Kidney (tissue), 13 donors: ENCODE measurements at regions not wholly inside any gene's neighbourhood (a gene's known extent, or its start where the extent isn't known, plus 50 kb on each side); places are given as distances from the start of the nearest gene placed in this dataset.

Experiments
- DNase-seq, 5 donors: peaks; one replicate each; pipeline ENCODE4 v3.0.0-alpha.2; 2013 to 2020
- FAIRE-seq: peaks from 2 replicates; lab custom pipeline; 2012; peaks lifted over from hg19 to GRCh38; lab: Jason Lieb, UNC
- H3K27ac ChIP-seq, 2 donors: one replicate each; pipeline ENCODE4 v1.7.0; 2013; ENCODE audit warnings: low read depth in 2 of 2, low read length in 2 of 2, inconsistent platforms in 1 of 2
- H3K27me3 ChIP-seq: one replicate; pipeline ENCODE4 v1.7.1; 2013; ENCODE audit warnings: low read length, inconsistent platforms; ENCODE audit not compliant: control insufficient read depth, insufficient read depth
- H3K36me3 ChIP-seq, 3 donors: one replicate each; pipeline versions ENCODE4 v1.7.0 to v1.7.1; 2013; ENCODE audit warnings: low read length in 3 of 3, control low read depth in 1 of 3, inconsistent platforms in 1 of 3; ENCODE audit not compliant: insufficient read depth in 3 of 3, control insufficient read depth in 2 of 3
- H3K4me1 ChIP-seq, 3 donors: one replicate each; pipeline versions ENCODE4 v1.7.0 to v1.7.1; 2013; ENCODE audit warnings: low read length in 3 of 3, inconsistent platforms in 1 of 3, low read depth in 1 of 3; ENCODE audit not compliant: control insufficient read depth in 2 of 3, insufficient read depth in 2 of 3
- H3K4me3 ChIP-seq, 3 donors: one replicate each; pipeline versions ENCODE4 v1.7.0 to v1.8.1; 2013; ENCODE audit warnings: low read length in 3 of 3, control low read depth in 1 of 3, inconsistent platforms in 1 of 3
- H3K9ac ChIP-seq, 3 donors: one replicate each; pipeline versions ENCODE4 v1.7.0 to v1.7.1; 2013; ENCODE audit warnings: low read length in 3 of 3, control low read depth in 1 of 3, inconsistent platforms in 1 of 3
- H3K9me3 ChIP-seq, 3 donors: one replicate each; pipeline versions ENCODE4 v1.7.0 to v1.7.1; 2013; ENCODE audit warnings: low read length in 3 of 3, control low read depth in 1 of 3, inconsistent platforms in 1 of 3; ENCODE audit not compliant: control insufficient read depth in 2 of 3, insufficient read depth in 1 of 3
- CTCF ChIP-seq: IDR thresholded peaks from 3 replicates; pipeline ENCODE4 v1.5.1; 2012; ENCODE audit warnings: mild to moderate bottlenecking, moderate library complexity, borderline replicate concordance; ENCODE audit not compliant: insufficient read depth; ENCODE audit errors: extremely low read depth
- intact Hi-C: fragments of 100-400 bp; cut with DNase I; formaldehyde crosslinking; loops from one replicate; pipeline ENCODE4 v1.11.1; 2022
- donor health status: control.
- donor health status: control.
- donor health status: control.
- donor health status: control.
- donor health status: control.
- donor health status: DM: yes; HTN: yes; CAD: no.
- donor health status: Normal renal cell carcinoma (clear cell type).

- H3K4me3 ChIP-seq: no peak overlapping the region
- intact Hi-C loops: no loop called here
- H3K27ac ChIP-seq: no peak overlapping the region
- H3K9me3 ChIP-seq: no peaks in the 10 kb centered on the region
- TF ChIP-seq CTCF: no peak
- FAIRE-seq (no peak), DNase-seq (no peak)
- H3K4me1 ChIP-seq: peaks cover 0 to 4% (median 0%) of the 10 kb centered on the region in 3 donors
- H3K36me3 ChIP-seq: no peaks in the 10 kb centered on the region
- H3K9ac ChIP-seq: no peak overlapping the region
- no peaks in the 10 kb centered on the region for H3K27me3 ChIP-seq
Measured at GRCh38 chr9:90029996-90030395, 425.2 kb downstream of the GADD45G start.

- Histone ChIP-seq H3K27ac (no peak overlapping the region), H3K4me3 (no peak overlapping the region), H3K27me3 (no peaks in the 10 kb centered on the region), H3K36me3 (no peaks in the 10 kb centered on the region), H3K9me3 (no peaks in the 10 kb centered on the region), H3K9ac (no peak overlapping the region), H3K4me1 (no peaks in the 10 kb centered on the region)
- intact Hi-C loops: no loop called here
- DNase-seq: no peak
- no peak for FAIRE-seq
- no peak for TF ChIP-seq CTCF
Measured at GRCh38 chr9:90032296-90033027, 427.6 kb downstream of the GADD45G start.

GRCh38 chr9:90033028-90033650 lies 428.3 kb downstream of the GADD45G start:
- Histone ChIP-seq H3K4me3 (no peak overlapping the region), H3K4me1 (no peaks in the 10 kb centered on the region), H3K9me3 (no peaks in the 10 kb centered on the region), H3K36me3 (no peaks in the 10 kb centered on the region), H3K27me3 (no peaks in the 10 kb centered on the region), H3K27ac (no peak overlapping the region), H3K9ac (no peak overlapping the region)
- no peak for TF ChIP-seq CTCF
- no peak for FAIRE-seq
- intact Hi-C loops: no loop called here
- DNase-seq: no peak
